Naive thymus-derived CD4-positive, alpha-beta T cell (primary cell): ENCODE measurements at regions not wholly inside any gene's neighbourhood (a gene's known extent, or its start where the extent isn't known, plus 50 kb on each side); places are given as distances from the start of the nearest gene placed in this dataset.
"Not testable (repeated sequence)": the region's sequence is repeated elsewhere in the genome, so short reads cannot be mapped to it uniquely, and the experiment has no call there.

Source experiments
- ATAC-seq: fragments of 150-1000 bp; cut with Tn5 transposase; 2 replicates; pipeline ENCODE4 v1.10.0; 2021; ENCODE audit warnings: mild to moderate bottlenecking, moderate library complexity
- CTCF ChIA-PET: fragments of 350-600 bp; sonication (Branson Sonifier 250); formaldehyde crosslinking; loops from one replicate; lab custom pipeline; 2021; ENCODE audit warnings: antibody characterized with exemption; lab: Charles Lee
- POLR2A ChIA-PET: fragments of 350-600 bp; sonication (Branson Sonifier 250); formaldehyde crosslinking; loops from one replicate; lab custom pipeline; 2021; ENCODE audit warnings: antibody characterized with exemption, inconsistent platforms; lab: Charles Lee
- DNase-seq, 9 donors: peaks; one replicate each; pipeline versions ENCODE4 v3.0.0 to v3.0.0-alpha.2; 2020 to 2022; ENCODE audit warnings: mixed read lengths in 1 of 9
- H3K27ac ChIP-seq: one replicate; pipeline ENCODE4 v1.7.0; 2013; ENCODE audit warnings: mild to moderate bottlenecking, low read depth, low read length, moderate library complexity
- H3K27me3 ChIP-seq, 2 donors: one replicate each; pipeline ENCODE4 v1.7.0; 2013; ENCODE audit warnings: low read length in 2 of 2, mild to moderate bottlenecking in 2 of 2, moderate library complexity in 2 of 2; ENCODE audit not compliant: control insufficient read depth in 2 of 2, insufficient read depth in 2 of 2
- H3K36me3 ChIP-seq, 3 experiments: 1 replicate in 2 of 3; 2 replicates in 1 of 3; pipeline ENCODE4 v1.7.0; 2013; ENCODE audit warnings: low read length in 3 of 3, mild to moderate bottlenecking in 3 of 3, moderate library complexity in 1 of 3; ENCODE audit not compliant: insufficient read depth in 3 of 3, control insufficient read depth in 2 of 3
- H3K4me1 ChIP-seq, 2 donors: one replicate each; pipeline ENCODE4 v1.7.0; 2013; ENCODE audit warnings: low read length in 2 of 2, mild to moderate bottlenecking in 2 of 2, moderate library complexity in 1 of 2; ENCODE audit not compliant: control insufficient read depth in 2 of 2, insufficient read depth in 2 of 2
- H3K4me3 ChIP-seq: 2 replicates; pipeline ENCODE4 v1.7.0; 2013; ENCODE audit warnings: mild to moderate bottlenecking, low read length
- H3K9me3 ChIP-seq, 3 experiments: 1 replicate in 2 of 3; 2 replicates in 1 of 3; pipeline ENCODE4 v1.7.0; 2013; ENCODE audit warnings: low read length in 3 of 3; ENCODE audit not compliant: control insufficient read depth in 2 of 3
- H3K27ac Mint-ChIP-seq, 9 donors: one replicate each; pipeline ENCODE4 v1.8.0; 2020 to 2022; ENCODE audit warnings: mixed read lengths in 9 of 9, mild to moderate bottlenecking in 8 of 9, moderate library complexity in 5 of 9, inconsistent platforms in 2 of 9
- H3K27me3 Mint-ChIP-seq, 5 donors: one replicate each; pipeline ENCODE4 v1.8.0; 2021 to 2022; ENCODE audit warnings: mixed read lengths in 5 of 5, mild to moderate bottlenecking in 1 of 5
- H3K36me3 Mint-ChIP-seq, 5 donors: one replicate each; pipeline ENCODE4 v1.8.0; 2020 to 2022; ENCODE audit warnings: mixed read lengths in 5 of 5, mild to moderate bottlenecking in 3 of 5, inconsistent platforms in 1 of 5
- H3K4me1 Mint-ChIP-seq, 7 donors: one replicate each; pipeline ENCODE4 v1.8.0; 2020 to 2022; ENCODE audit warnings: mixed read lengths in 7 of 7, mild to moderate bottlenecking in 3 of 7, inconsistent platforms in 1 of 7
- H3K4me3 Mint-ChIP-seq, 10 donors: one replicate each; pipeline ENCODE4 v1.8.0; 2020 to 2022; ENCODE audit warnings: mild to moderate bottlenecking in 10 of 10, mixed read lengths in 10 of 10, moderate library complexity in 6 of 10, inconsistent platforms in 2 of 10
- H3K9me3 Mint-ChIP-seq, 11 donors: one replicate each; pipeline ENCODE4 v1.8.0; 2020 to 2022; ENCODE audit warnings: mixed read lengths in 11 of 11, mild to moderate bottlenecking in 4 of 11, inconsistent platforms in 1 of 11, moderate library complexity in 1 of 11
- intact Hi-C, 2 donors: fragments of 100-400 bp; cut with micrococcal nuclease; formaldehyde crosslinking; loops; one replicate each; pipeline ENCODE4 v1.15.1; 2023

DNA sequence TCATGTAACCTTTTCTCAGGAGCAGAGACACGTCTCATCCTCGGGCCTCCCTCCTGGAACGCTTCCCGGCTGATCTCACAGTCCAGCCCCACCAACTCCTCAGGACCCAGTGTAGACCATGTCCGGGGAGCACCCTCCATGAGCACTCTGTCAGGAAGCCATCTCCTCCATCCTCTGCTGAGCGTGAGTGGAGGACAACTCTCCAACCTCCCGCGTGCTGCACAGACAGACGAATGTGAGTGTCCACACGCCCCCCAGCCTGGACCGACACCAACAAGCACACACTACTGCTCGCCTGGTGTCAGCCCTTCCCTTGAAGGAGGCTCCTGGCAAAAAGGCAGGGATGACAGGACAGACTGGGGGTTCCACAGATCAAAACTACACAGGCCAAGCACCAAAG lies 86.6 kb downstream of the SHANK2 start:
- no peaks in the 10 kb centered on the region for H3K4me1 Mint-ChIP-seq
- no peaks in the 10 kb centered on the region for H3K36me3 Mint-ChIP-seq
- POLR2A ChIA-PET, result no interaction called here
- H3K9me3 Mint-ChIP-seq, result peaks cover 0 to 2% (median 0%) of the 10 kb centered on the region in 11 donors
- Histone ChIP-seq H3K4me1 (no peaks in the 10 kb centered on the region), H3K4me3 (no peak overlapping the region), H3K9me3 (no peaks in the 10 kb centered on the region), H3K36me3 (no peaks in the 10 kb centered on the region), H3K27ac (no peak overlapping the region), H3K27me3 (no peaks in the 10 kb centered on the region)
- H3K4me3 Mint-ChIP-seq, result no peak overlapping the region
- no peak for ATAC-seq
- H3K27me3 Mint-ChIP-seq, result peaks cover 0 to 4% (median 0%) of the 10 kb centered on the region in 5 donors
- H3K27ac Mint-ChIP-seq, result no peak overlapping the region
- intact Hi-C loops, result no loop called here
- no peak for DNase-seq
- CTCF ChIA-PET, result no interaction called here

GRCh38 chr11:71164621-71165020 lies 87.8 kb downstream of the SHANK2 start:
- no peaks in the 10 kb centered on the region for H3K9me3 ChIP-seq
- intact Hi-C loops, result no loop called here
- ATAC-seq, result no peak
- no peak overlapping the region for H3K27ac ChIP-seq
- H3K27me3 ChIP-seq, result no peaks in the 10 kb centered on the region
- no peak overlapping the region for H3K27ac Mint-ChIP-seq
- no peaks in the 10 kb centered on the region for H3K4me1 ChIP-seq
- peaks cover 0 to 2% (median 0%) of the 10 kb centered on the region in 11 donors for H3K9me3 Mint-ChIP-seq
- H3K4me1 Mint-ChIP-seq, result no peaks in the 10 kb centered on the region
- peaks cover 0 to 4% (median 0%) of the 10 kb centered on the region in 5 donors for H3K27me3 Mint-ChIP-seq
- H3K36me3 Mint-ChIP-seq, result no peaks in the 10 kb centered on the region
- POLR2A ChIA-PET, result no interaction called here
- H3K4me3 ChIP-seq, result no peak overlapping the region
- no peak for DNase-seq
- CTCF ChIA-PET, result no interaction called here
- no peak overlapping the region for H3K4me3 Mint-ChIP-seq
- no peaks in the 10 kb centered on the region for H3K36me3 ChIP-seq

DNA sequence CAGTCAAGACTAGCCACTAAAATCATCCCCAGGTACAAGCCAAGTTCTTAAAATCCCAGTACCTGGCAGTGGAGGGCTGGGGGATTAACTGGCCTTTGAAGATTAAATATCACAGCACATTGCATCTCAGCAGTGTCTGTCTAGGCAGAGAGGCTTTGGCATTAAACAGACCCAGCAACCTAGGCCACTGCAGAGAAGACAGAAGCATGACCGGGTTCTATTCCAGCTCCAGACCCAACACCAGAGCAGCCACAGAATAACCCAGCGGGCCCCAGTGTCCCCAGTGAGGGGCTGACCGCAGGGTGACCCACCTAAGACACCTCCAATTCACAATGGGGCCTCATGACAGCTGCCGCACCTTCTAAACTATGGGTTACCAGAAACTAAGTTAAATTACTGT lies 88.2 kb downstream of the SHANK2 start:
- Histone ChIP-seq H3K27ac (no peak overlapping the region), H3K4me3 (no peak overlapping the region), H3K4me1 (no peaks in the 10 kb centered on the region), H3K36me3 (no peaks in the 10 kb centered on the region), H3K27me3 (no peaks in the 10 kb centered on the region), H3K9me3 (no peaks in the 10 kb centered on the region)
- peaks cover 0 to 4% (median 0%) of the 10 kb centered on the region in 11 donors for H3K9me3 Mint-ChIP-seq
- H3K27me3 Mint-ChIP-seq, result peaks cover 0 to 7% (median 2%) of the 10 kb centered on the region in 5 donors
- no peaks in the 10 kb centered on the region for H3K36me3 Mint-ChIP-seq
- ATAC-seq (no peak), DNase-seq (no peak)
- ChIA-PET CTCF (no interaction called here), POLR2A (no interaction called here)
- no peak overlapping the region for H3K27ac Mint-ChIP-seq
- H3K4me3 Mint-ChIP-seq, result no peak overlapping the region
- H3K4me1 Mint-ChIP-seq, result no peaks in the 10 kb centered on the region
- intact Hi-C loops, result no loop called here

- POLR2A ChIA-PET, result no interaction called here
- CTCF ChIA-PET, result no interaction called here
- H3K27me3 ChIP-seq, result no peaks in the 10 kb centered on the region
These were observed 89.0 kb downstream of the SHANK2 start for GRCh38 chr11:71163371-71163770.

GRCh38 chr11:71158936-71159335 lies 93.4 kb downstream of the SHANK2 start:
- Histone ChIP-seq H3K4me3 (no peak overlapping the region), H3K36me3 (no peaks in the 10 kb centered on the region), H3K9me3 (no peaks in the 10 kb centered on the region), H3K4me1 (no peaks in the 10 kb centered on the region), H3K27ac (no peak overlapping the region), H3K27me3 (no peaks in the 10 kb centered on the region)
- H3K9me3 Mint-ChIP-seq, result peaks cover 0 to 4% (median 0%) of the 10 kb centered on the region in 11 donors
- no peaks in the 10 kb centered on the region for H3K4me1 Mint-ChIP-seq
- ATAC-seq (no peak), DNase-seq (no peak)
- intact Hi-C loops, result no loop called here
- H3K27me3 Mint-ChIP-seq, result peaks cover 0 to 22% (median 17%) of the 10 kb centered on the region in 5 donors
- CTCF ChIA-PET, result no interaction called here
- H3K4me3 Mint-ChIP-seq, result no peak overlapping the region
- POLR2A ChIA-PET, result no interaction called here
- H3K36me3 Mint-ChIP-seq, result no peaks in the 10 kb centered on the region
- no peak overlapping the region for H3K27ac Mint-ChIP-seq

More at GRCh38 chr11:71163371-71163770, 89.0 kb downstream of the SHANK2 start:
- no peaks in the 10 kb centered on the region for H3K36me3 ChIP-seq
- Mint-ChIP-seq H3K4me3 (no peak overlapping the region), H3K9me3 (peaks cover 0 to 4% (median 0%) of the 10 kb centered on the region in 11 donors), H3K27ac (no peak overlapping the region), H3K27me3 (peaks cover 0 to 8% (median 3%) of the 10 kb centered on the region in 5 donors), H3K4me1 (no peaks in the 10 kb centered on the region), H3K36me3 (no peaks in the 10 kb centered on the region)
- no peaks in the 10 kb centered on the region for H3K4me1 ChIP-seq
- no peaks in the 10 kb centered on the region for H3K9me3 ChIP-seq
- ATAC-seq, result no peak
- H3K27ac ChIP-seq, result no peak overlapping the region
- no peak for DNase-seq
- H3K4me3 ChIP-seq, result no peak overlapping the region
- intact Hi-C loops, result no loop called here

GRCh38 chr11:71157676-71158075 lies 94.7 kb downstream of the SHANK2 start:
- H3K36me3 ChIP-seq, H3K27me3 ChIP-seq, CTCF ChIA-PET, H3K27ac ChIP-seq, H3K4me1 Mint-ChIP-seq, H3K4me1 ChIP-seq, H3K27ac Mint-ChIP-seq, H3K9me3 Mint-ChIP-seq, H3K36me3 Mint-ChIP-seq, DNase-seq, POLR2A ChIA-PET, H3K4me3 ChIP-seq, H3K9me3 ChIP-seq, intact Hi-C loops, H3K4me3 Mint-ChIP-seq, ATAC-seq: not testable (repeated sequence)
- peaks cover 8 to 28% (median 20%) of the 10 kb centered on the region in 5 donors for H3K27me3 Mint-ChIP-seq

GRCh38 chr11:71156301-71156700 lies 96.1 kb downstream of the SHANK2 start:
- H3K4me3 Mint-ChIP-seq, result no peak overlapping the region
- H3K4me1 ChIP-seq, result no peaks in the 10 kb centered on the region
- peaks cover 0 to 5% (median 0%) of the 10 kb centered on the region in 11 donors for H3K9me3 Mint-ChIP-seq
- no peaks in the 10 kb centered on the region for H3K36me3 ChIP-seq
- no peaks in the 10 kb centered on the region for H3K9me3 ChIP-seq
- intact Hi-C loops, result no loop called here
- no peak overlapping the region for H3K27ac ChIP-seq
- no peak overlapping the region for H3K4me3 ChIP-seq
- H3K4me1 Mint-ChIP-seq, result peaks cover 0 to 5% (median 0%) of the 10 kb centered on the region in 7 donors
- ChIA-PET POLR2A (no interaction called here), CTCF (no interaction called here)
- H3K27me3 Mint-ChIP-seq, result peaks cover 13 to 38% (median 31%) of the 10 kb centered on the region in 5 donors
- no peaks in the 10 kb centered on the region for H3K27me3 ChIP-seq
- DNase-seq (no peak), ATAC-seq (no peak)
- peaks cover 0 to 3% (median 0%) of the 10 kb centered on the region in 5 donors for H3K36me3 Mint-ChIP-seq
- H3K27ac Mint-ChIP-seq, result no peak overlapping the region
